Ascending aorta (tissue), 2 donors: ENCODE measurements at regions not wholly inside any gene's neighbourhood (a gene's known extent, or its start where the extent isn't known, plus 50 kb on each side); places are given as distances from the start of the nearest gene placed in this dataset.

Experiments used
- DNase-seq, 2 donors: peaks; one replicate each; pipeline ENCODE4 v3.0.0-alpha.2; 2019; ENCODE audit warnings: low spot score in 2 of 2
- H3K27ac ChIP-seq, 2 donors: fragments of 200-600 bp; sonication (generic); one replicate each; pipeline ENCODE4 v1.5.1; 2016 to 2017; ENCODE audit warnings: mild to moderate bottlenecking in 1 of 2
- H3K27me3 ChIP-seq: fragments of 200-600 bp; sonication (generic); one replicate; pipeline ENCODE4 v1.5.1; 2017
- H3K36me3 ChIP-seq, 2 donors: fragments of 200-600 bp; sonication (generic); one replicate each; pipeline ENCODE4 v1.5.1; 2016
- H3K4me1 ChIP-seq, 2 donors: fragments of 200-600 bp; sonication (generic); one replicate each; pipeline ENCODE4 v1.5.1; 2016 to 2017; ENCODE audit warnings: mild to moderate bottlenecking in 1 of 2
- H3K4me3 ChIP-seq, 2 donors: fragments of 200-600 bp; sonication (generic); one replicate each; pipeline ENCODE4 v1.5.1; 2016 to 2017; ENCODE audit warnings: mild to moderate bottlenecking in 1 of 2
- H3K9me3 ChIP-seq, 2 donors: fragments of 200-600 bp; sonication (generic); one replicate each; pipeline ENCODE4 v1.5.1; 2016
- CTCF ChIP-seq, 3 experiments: fragments of 200-600 bp in 2 of 3; fragments of 450-650 bp in 1 of 3; sonication (generic) in 2 of 3; IDR thresholded peaks; one replicate each; pipeline ENCODE4 v1.5.1; 2016 to 2019; ENCODE audit warnings: antibody characterized with exemption in 3 of 3, mild to moderate bottlenecking in 1 of 3, moderate library complexity in 1 of 3
- intact Hi-C: fragments of 100-400 bp; cut with DNase I; formaldehyde crosslinking; loops from one replicate; pipeline ENCODE4 v1.15.1; 2023

- no peak overlapping the region for H3K27ac ChIP-seq
- TF ChIP-seq CTCF (IDR thresholded peaks at IDR 0.05): no peak
- intact Hi-C loops: no loop called here
Measured at GRCh38 chr16:65657556-65657955, 535.7 kb upstream of the CDH11 start.

GRCh38 chr16:65657071-65657494, 535.2 kb upstream of the CDH11 start:
- TF ChIP-seq CTCF (IDR thresholded peaks at IDR 0.05): no peak
- Histone ChIP-seq H3K36me3 (no peaks in the 10 kb centered on the region), H3K4me3 (no peak overlapping the region), H3K4me1 (no peaks in the 10 kb centered on the region), H3K9me3 (no peaks in the 10 kb centered on the region), H3K27me3 (no peaks in the 10 kb centered on the region), H3K27ac (no peak overlapping the region)
- no peak for DNase-seq
- intact Hi-C loops: no loop called here

More at GRCh38 chr16:65657556-65657955, 535.7 kb upstream of the CDH11 start:
- no peaks in the 10 kb centered on the region for H3K27me3 ChIP-seq
- no peaks in the 10 kb centered on the region for H3K9me3 ChIP-seq
- H3K36me3 ChIP-seq: no peaks in the 10 kb centered on the region
- no peaks in the 10 kb centered on the region for H3K4me1 ChIP-seq
- no peak overlapping the region for H3K4me3 ChIP-seq
- DNase-seq: no peak

GRCh38 chr16:65655802-65656201, 533.9 kb upstream of the CDH11 start:
- Histone ChIP-seq H3K27me3 (no peaks in the 10 kb centered on the region), H3K27ac (no peak overlapping the region), H3K4me3 (no peak overlapping the region), H3K9me3 (no peaks in the 10 kb centered on the region), H3K36me3 (no peaks in the 10 kb centered on the region), H3K4me1 (no peaks in the 10 kb centered on the region)
- no peak for TF ChIP-seq CTCF (IDR thresholded peaks at IDR 0.05)
- no peak for DNase-seq
- intact Hi-C loops: no loop called here

GRCh38 chr16:65648101-65648500, 526.2 kb upstream of the CDH11 start:
- Histone ChIP-seq H3K36me3 (no peaks in the 10 kb centered on the region), H3K9me3 (no peaks in the 10 kb centered on the region), H3K4me3 (no peak overlapping the region), H3K27me3 (no peaks in the 10 kb centered on the region), H3K4me1 (no peaks in the 10 kb centered on the region), H3K27ac (no peak overlapping the region)
- intact Hi-C loops: no loop called here
- no peak for TF ChIP-seq CTCF (IDR thresholded peaks at IDR 0.05)
- no peak for DNase-seq

GRCh38 chr16:65644821-65645220, 523.0 kb upstream of the CDH11 start:
- H3K36me3 ChIP-seq: no peaks in the 10 kb centered on the region
- no peaks in the 10 kb centered on the region for H3K4me1 ChIP-seq
- intact Hi-C loops: no loop called here

More at GRCh38 chr16:65644821-65645220, 523.0 kb upstream of the CDH11 start:
- Histone ChIP-seq H3K9me3 (no peaks in the 10 kb centered on the region), H3K27ac (no peak overlapping the region), H3K27me3 (no peaks in the 10 kb centered on the region), H3K4me3 (no peak overlapping the region)
- TF ChIP-seq CTCF (IDR thresholded peaks at IDR 0.05): no peak
- no peak for DNase-seq
